Cardiac muscle cell (in vitro differentiated cells and primary cell): ENCODE measurements at regions not wholly inside any gene's neighbourhood (a gene's known extent, or its start where the extent isn't known, plus 50 kb on each side); places are given as distances from the start of the nearest gene placed in this dataset.

Experiments used
- DNase-seq, 2 donors: peaks; one replicate each; pipeline versions ENCODE4 v3.0.0 to v3.0.0-alpha.2; 2010 to 2017; ENCODE audit warnings: low read depth in 1 of 2, low spot score in 1 of 2
- H3K27ac ChIP-seq: fragments of 200-600 bp; sonication (generic); 2 replicates; pipeline ENCODE4 v1.5.1; 2016
- H3K27me3 ChIP-seq: fragments of 200-600 bp; sonication (generic); 2 replicates; pipeline ENCODE4 v1.6.0; 2016; ENCODE audit warnings: control low read depth
- H3K36me3 ChIP-seq: fragments of 200-600 bp; sonication (generic); 2 replicates; pipeline ENCODE4 v1.5.1; 2016; ENCODE audit warnings: control low read depth
- H3K4me1 ChIP-seq: fragments of 200-600 bp; sonication (generic); 2 replicates; pipeline ENCODE4 v1.8.1; 2017; ENCODE audit warnings: low read depth, mild to moderate bottlenecking, mixed run types
- H3K4me3 ChIP-seq: fragments of 200-600 bp; sonication (generic); 2 replicates; pipeline ENCODE4 v1.5.1; 2016; ENCODE audit warnings: mild to moderate bottlenecking
- H3K9me3 ChIP-seq: fragments of 200-600 bp; sonication (generic); 2 replicates; pipeline ENCODE4 v1.5.1; 2017; ENCODE audit warnings: low read depth, mild to moderate bottlenecking, control low read depth
- CTCF ChIP-seq: IDR thresholded peaks from 2 replicates; pipeline ENCODE4 v1.5.1; 2012; ENCODE audit warnings: low read depth, mild to moderate bottlenecking, low read length

GRCh38 chr1:229105109-229105508 is 165.8 kb upstream of the RAB4A start:
- no peak for DNase-seq
- no peak for TF ChIP-seq CTCF
- Histone ChIP-seq H3K4me1 (peaks cover 5% of the 10 kb centered on the region), H3K36me3 (no peaks in the 10 kb centered on the region), H3K27me3 (peaks cover 4% of the 10 kb centered on the region), H3K4me3 (no peak overlapping the region), H3K9me3 (no peaks in the 10 kb centered on the region), H3K27ac (no peak overlapping the region)

- no peaks in the 10 kb centered on the region for H3K36me3 ChIP-seq
- peaks cover 4% of the 10 kb centered on the region for H3K27me3 ChIP-seq
- no peak overlapping the region for H3K4me3 ChIP-seq
- H3K4me1 ChIP-seq, result peaks cover 5% of the 10 kb centered on the region
- H3K27ac ChIP-seq, result no peak overlapping the region
- TF ChIP-seq CTCF, result no peak
- no peak for DNase-seq
- no peaks in the 10 kb centered on the region for H3K9me3 ChIP-seq
Measured at GRCh38 chr1:229105822-229106525, 164.9 kb upstream of the RAB4A start.

- H3K4me3 ChIP-seq, result no peak overlapping the region
- peaks cover under 1% of the 10 kb centered on the region for H3K27me3 ChIP-seq
- H3K9me3 ChIP-seq, result no peaks in the 10 kb centered on the region
- no peak overlapping the region for H3K27ac ChIP-seq
- peaks cover 5% of the 10 kb centered on the region for H3K4me1 ChIP-seq
- no peaks in the 10 kb centered on the region for H3K36me3 ChIP-seq
- DNase-seq, result no peak
- TF ChIP-seq CTCF, result no peak
Measured at GRCh38 chr1:229106526-229107125, 164.3 kb upstream of the RAB4A start.

- Histone ChIP-seq H3K36me3 (no peaks in the 10 kb centered on the region), H3K27ac (no peak overlapping the region), H3K4me3 (no peak overlapping the region), H3K9me3 (no peaks in the 10 kb centered on the region), H3K4me1 (peaks cover 5% of the 10 kb centered on the region), H3K27me3 (no peaks in the 10 kb centered on the region)
- TF ChIP-seq CTCF, result no peak
- no peak for DNase-seq
Measured at GRCh38 chr1:229107304-229107815, 163.6 kb upstream of the RAB4A start.

GRCh38 chr1:229107972-229108371 is 162.9 kb upstream of the RAB4A start:
- H3K4me3 ChIP-seq, result no peak overlapping the region
- TF ChIP-seq CTCF, result no peak
- H3K36me3 ChIP-seq, result no peaks in the 10 kb centered on the region
- no peaks in the 10 kb centered on the region for H3K27me3 ChIP-seq
- no peak overlapping the region for H3K27ac ChIP-seq
- no peak for DNase-seq
- H3K9me3 ChIP-seq, result no peaks in the 10 kb centered on the region
- H3K4me1 ChIP-seq, result peaks cover 5% of the 10 kb centered on the region
